GM10266 (cell line): ENCODE measurements at regions not wholly inside any gene's neighbourhood (a gene's known extent, or its start where the extent isn't known, plus 50 kb on each side); places are given as distances from the start of the nearest gene placed in this dataset.

Experiments
- DNase-seq: peaks from one replicate; pipeline ENCODE4 v3.0.0; 2012; ENCODE audit errors: extremely low spot score
- CTCF ChIP-seq: IDR thresholded peaks from 2 replicates; pipeline ENCODE4 v1.5.1; 2012; ENCODE audit warnings: mild to moderate bottlenecking, low read depth; ENCODE audit not compliant: control insufficient read depth, insufficient read depth; ENCODE audit errors: missing control alignments

GRCh38 chr3:5411786-5412185, 224.3 kb downstream of the EDEM1 start:
- TF ChIP-seq CTCF: no peak
- DNase-seq: no peak

GRCh38 chr3:5423076-5423475, 235.6 kb downstream of the EDEM1 start:
- TF ChIP-seq CTCF: no peak

GRCh38 chr3:5423523-5423922, 236.0 kb downstream of the EDEM1 start:
- DNase-seq: no peak
- TF ChIP-seq CTCF: no peak

More at GRCh38 chr3:5423076-5423475, 235.6 kb downstream of the EDEM1 start:
- no peak for DNase-seq

GRCh38 chr3:5425371-5425770, 237.9 kb downstream of the EDEM1 start:
- TF ChIP-seq CTCF: no peak
- DNase-seq: no peak

- peak; percentile 48 for DNase-seq
- peak; percentile 98 for TF ChIP-seq CTCF
Measured at GRCh38 chr3:5426094-5426883, 238.8 kb downstream of the EDEM1 start.

- DNase-seq: no peak
- TF ChIP-seq CTCF: no peak
Measured at GRCh38 chr3:5427021-5427420, 239.5 kb downstream of the EDEM1 start.

- no peak for DNase-seq
- TF ChIP-seq CTCF: no peak
Measured at GRCh38 chr3:5427938-5428337, 240.4 kb downstream of the EDEM1 start.
